HG03103 (cell line): ENCODE measurements at regions not wholly inside any gene's neighbourhood (a gene's known extent, or its start where the extent isn't known, plus 50 kb on each side); places are given as distances from the start of the nearest gene placed in this dataset.
"Not testable (repeated sequence)": the region's sequence is repeated elsewhere in the genome, so short reads cannot be mapped to it uniquely, and the experiment has no call there.

Experiments
- ATAC-seq: cut with Tn5 transposase; IDR thresholded peaks from one replicate; pipeline ENCODE4 v1.9.1; 2021; ENCODE audit warnings: low read depth; ENCODE audit not compliant: unreplicated experiment

GRCh38 chr10:30534465-30535144 lies 94.9 kb downstream of the LYZL2 start:
- ATAC-seq, result no peak

- ATAC-seq, result no peak
These were observed 97.6 kb downstream of the LYZL2 start for GRCh38 chr10:30531751-30532530.

- peak; percentile 59 for ATAC-seq
These were observed 95.5 kb downstream of the MAP3K8 start for GRCh38 chr10:30529373-30529998.

GRCh38 chr10:30528429-30528786 lies 94.4 kb downstream of the MAP3K8 start:
- ATAC-seq, result no peak

- no peak for ATAC-seq
These were observed 93.8 kb downstream of the MAP3K8 start for GRCh38 chr10:30527623-30528428.

GRCh38 chr10:30522661-30523078 lies 88.7 kb downstream of the MAP3K8 start:
- not testable (repeated sequence) for ATAC-seq

- ATAC-seq, result no peak
These were observed 84.9 kb downstream of the MAP3K8 start for GRCh38 chr10:30518907-30519306.
